HG03280 (cell line): ENCODE measurements at regions not wholly inside any gene's neighbourhood (a gene's known extent, or its start where the extent isn't known, plus 50 kb on each side); places are given as distances from the start of the nearest gene placed in this dataset.

Experiments
- ATAC-seq: cut with Tn5 transposase; IDR thresholded peaks from one replicate; pipeline ENCODE4 v1.9.1; 2021; ENCODE audit warnings: mild to moderate bottlenecking, moderate library complexity; ENCODE audit not compliant: unreplicated experiment

DNA sequence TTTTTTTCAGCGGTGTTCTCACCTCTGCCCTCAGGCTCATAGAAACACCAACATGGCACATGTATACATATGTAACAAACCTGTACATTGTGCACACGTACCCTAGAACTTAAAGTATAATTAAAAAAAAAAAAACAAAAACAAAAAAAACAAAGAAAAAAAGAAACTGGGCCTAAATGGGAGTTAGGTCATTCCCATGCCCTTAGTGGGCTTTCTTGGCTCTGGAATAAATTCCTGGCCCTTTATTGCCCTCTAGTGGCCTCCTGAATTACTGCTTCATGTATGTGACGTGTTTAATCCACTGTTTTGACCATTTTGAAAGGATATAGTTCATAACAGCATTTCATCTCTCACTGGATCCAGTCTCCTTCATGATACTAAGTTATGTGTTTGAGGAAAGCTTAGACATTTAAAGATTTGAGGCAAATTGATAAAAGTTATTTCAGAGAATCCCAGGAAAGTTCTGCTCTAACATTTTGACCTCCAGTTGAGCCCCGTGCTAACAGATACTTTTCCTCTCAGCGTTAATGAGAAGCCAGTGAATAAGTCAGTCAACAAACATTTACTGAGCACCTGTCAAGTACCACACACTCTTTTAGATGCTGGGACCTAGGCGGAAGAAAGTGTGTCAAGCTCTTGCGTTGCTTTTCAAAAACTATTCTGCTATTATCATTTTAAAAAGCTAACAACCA lies 54.7 kb upstream of the SYPL1 start:
- ATAC-seq, result no peak

DNA sequence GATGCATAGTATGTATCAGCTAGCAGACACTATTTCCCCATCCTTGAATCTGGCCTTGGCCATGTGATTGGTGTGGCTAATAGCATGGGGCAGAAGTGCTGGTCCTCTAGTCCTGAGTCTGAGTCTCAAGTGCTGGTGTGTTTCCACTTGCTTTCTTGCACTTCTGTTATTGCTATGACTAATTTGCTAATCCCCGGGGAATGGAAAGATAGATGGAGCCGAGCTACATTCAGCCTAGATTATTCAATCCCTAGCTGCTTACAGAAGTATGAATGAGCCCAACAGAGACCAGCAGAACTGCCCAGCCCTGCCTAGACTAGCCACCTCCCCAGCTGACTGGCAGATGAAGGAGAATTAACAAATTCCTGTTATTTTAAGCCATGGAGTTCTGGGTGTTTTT lies 53.2 kb upstream of the SYPL1 start:
- no peak for ATAC-seq

DNA sequence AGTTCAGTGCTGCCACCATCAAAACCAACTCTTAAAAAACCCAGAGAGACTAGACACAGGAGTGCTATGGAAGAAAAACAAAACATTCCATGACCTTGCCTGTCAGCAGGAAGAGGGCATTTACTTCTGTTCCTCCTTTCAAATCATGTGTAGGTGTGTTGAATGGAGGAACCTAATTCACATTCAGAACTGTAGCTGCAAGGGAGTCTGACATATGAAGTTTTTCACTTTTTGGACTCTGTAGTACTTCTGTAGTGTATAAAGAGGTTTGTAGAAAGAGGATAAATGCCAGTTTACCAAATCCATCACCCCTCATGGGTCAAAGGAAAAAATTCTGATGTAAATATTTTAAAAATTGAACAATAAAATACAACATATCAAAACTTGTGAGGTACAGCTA lies 51.1 kb upstream of the SYPL1 start:
- ATAC-seq, result no peak
